Mucosa of descending colon (tissue), 3 donors: ENCODE measurements at regions not wholly inside any gene's neighbourhood (a gene's known extent, or its start where the extent isn't known, plus 50 kb on each side); places are given as distances from the start of the nearest gene placed in this dataset.

Source experiments
- ATAC-seq: fragments of 200-7000 bp; cut with Tn5 transposase; one replicate; pipeline ENCODE4 v1.9.1; 2020; ENCODE audit warnings: mild to moderate bottlenecking, moderate library complexity
- DNase-seq, 3 donors: peaks; one replicate each; pipeline ENCODE4 v3.0.0-alpha.2; 2020
- H3K36me3 ChIP-seq: fragments of 200-600 bp; one replicate; pipeline ENCODE4 v1.8.0; 2021; ENCODE audit warnings: low read depth, mild to moderate bottlenecking
- H3K4me1 ChIP-seq: fragments of 200-600 bp; one replicate; pipeline ENCODE4 v1.8.0; 2021; ENCODE audit warnings: low read depth, mild to moderate bottlenecking
- H3K4me3 ChIP-seq: fragments of 200-600 bp; one replicate; pipeline ENCODE4 v1.8.0; 2021; ENCODE audit warnings: mild to moderate bottlenecking
- H3K9me3 ChIP-seq: fragments of 200-600 bp; one replicate; pipeline ENCODE4 v1.8.0; 2021; ENCODE audit warnings: mild to moderate bottlenecking
- CTCF ChIP-seq: fragments of 200-600 bp; IDR thresholded peaks from one replicate; pipeline ENCODE4 v1.8.0; 2022; ENCODE audit warnings: antibody characterized with exemption, mild to moderate bottlenecking
- intact Hi-C, 2 donors: fragments of 100-400 bp; cut with DNase I in 1 of 2; cut with micrococcal nuclease in 1 of 2; formaldehyde crosslinking; loops; one replicate each; pipeline versions ENCODE4 v1.11.0 to v1.11.1; 2022; cut with DNase I, micrococcal nuclease
- donor health status: DM: no; HTN: no; CAD: no; lungs with moderate emphysema.
- donor health status: DM: no; HTN: no; CAD: no.
- donor health status: DM: no; HTN: yes; CAD: no.

- Histone ChIP-seq H3K9me3 (no peaks in the 10 kb centered on the region), H3K4me3 (no peak overlapping the region), H3K36me3 (no peaks in the 10 kb centered on the region), H3K4me1 (no peaks in the 10 kb centered on the region)
- ATAC-seq: peak; percentile 66
- intact Hi-C loops: no loop called here
- TF ChIP-seq CTCF: no peak
- DNase-seq: peak in 1 of 3 donors; percentile 19
These were observed 144.6 kb upstream of the MMADHC start for GRCh38 chr2:149732001-149732685.

- DNase-seq (no peak), ATAC-seq (no peak)
- TF ChIP-seq CTCF: no peak
- Histone ChIP-seq H3K36me3 (no peaks in the 10 kb centered on the region), H3K4me1 (no peaks in the 10 kb centered on the region), H3K9me3 (no peaks in the 10 kb centered on the region), H3K4me3 (no peak overlapping the region)
- intact Hi-C loops: no loop called here
These were observed 143.5 kb upstream of the MMADHC start for GRCh38 chr2:149731079-149731478.

GRCh38 chr2:149729586-149729985 lies 142.0 kb upstream of the MMADHC start:
- intact Hi-C loops: no loop called here
- no peak overlapping the region for H3K4me3 ChIP-seq
- no peak for ATAC-seq

GRCh38 chr2:149727927-149728326 lies 140.4 kb upstream of the MMADHC start:
- intact Hi-C loops: no loop called here
- no peak for ATAC-seq
- no peaks in the 10 kb centered on the region for H3K9me3 ChIP-seq

More at GRCh38 chr2:149729586-149729985, 142.0 kb upstream of the MMADHC start:
- no peak for DNase-seq
- Histone ChIP-seq H3K4me1 (no peaks in the 10 kb centered on the region), H3K36me3 (no peaks in the 10 kb centered on the region), H3K9me3 (no peaks in the 10 kb centered on the region)
- no peak for TF ChIP-seq CTCF

GRCh38 chr2:149725234-149725633 lies 137.7 kb upstream of the MMADHC start:
- no peak for TF ChIP-seq CTCF
- Histone ChIP-seq H3K36me3 (no peaks in the 10 kb centered on the region), H3K4me1 (no peaks in the 10 kb centered on the region), H3K4me3 (no peak overlapping the region), H3K9me3 (no peaks in the 10 kb centered on the region)
- ATAC-seq (no peak), DNase-seq (no peak)
- intact Hi-C loops: no loop called here

More at GRCh38 chr2:149727927-149728326, 140.4 kb upstream of the MMADHC start:
- Histone ChIP-seq H3K4me1 (no peaks in the 10 kb centered on the region), H3K36me3 (no peaks in the 10 kb centered on the region), H3K4me3 (no peak overlapping the region)
- no peak for TF ChIP-seq CTCF
- no peak for DNase-seq
